ENCODE measurements at regions not wholly inside any gene's neighbourhood (a gene's known extent, or its start where the extent isn't known, plus 50 kb on each side); places are given as distances from the start of the nearest gene placed in this dataset.

DNA sequence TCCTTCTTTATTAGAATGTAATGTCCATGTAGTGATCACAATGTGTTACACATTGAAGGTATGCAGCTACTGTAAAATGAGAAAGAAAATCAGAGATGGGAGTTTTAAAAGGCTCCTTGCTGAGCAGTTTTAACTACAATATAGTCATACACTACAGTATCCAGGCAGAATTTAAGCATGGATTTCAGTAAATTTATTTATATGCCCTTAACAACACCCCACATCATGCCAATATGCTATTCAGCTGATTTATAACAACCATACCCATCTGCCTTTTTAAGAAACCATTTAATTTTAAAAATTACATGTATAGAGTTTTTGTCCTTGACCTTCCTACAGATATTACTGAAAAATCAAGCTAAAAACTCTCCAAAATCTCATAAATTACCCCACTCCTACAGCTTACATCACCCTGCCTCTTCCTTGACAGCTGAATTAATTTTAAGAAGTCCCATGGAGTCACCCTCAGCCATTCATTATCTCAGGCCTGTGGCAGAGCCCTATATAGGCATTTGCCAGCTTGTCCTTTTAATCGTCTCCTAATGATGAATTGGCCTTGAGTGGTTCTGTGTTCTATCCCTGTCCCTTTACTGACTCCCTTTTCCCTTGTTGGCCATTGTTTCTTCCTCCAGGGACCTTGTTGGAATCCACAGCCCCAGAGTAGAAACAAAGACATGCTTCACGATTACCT is 797.6 kb upstream of the ARRDC4 start (continued):
- TF ChIP-seq, protein P1, sequence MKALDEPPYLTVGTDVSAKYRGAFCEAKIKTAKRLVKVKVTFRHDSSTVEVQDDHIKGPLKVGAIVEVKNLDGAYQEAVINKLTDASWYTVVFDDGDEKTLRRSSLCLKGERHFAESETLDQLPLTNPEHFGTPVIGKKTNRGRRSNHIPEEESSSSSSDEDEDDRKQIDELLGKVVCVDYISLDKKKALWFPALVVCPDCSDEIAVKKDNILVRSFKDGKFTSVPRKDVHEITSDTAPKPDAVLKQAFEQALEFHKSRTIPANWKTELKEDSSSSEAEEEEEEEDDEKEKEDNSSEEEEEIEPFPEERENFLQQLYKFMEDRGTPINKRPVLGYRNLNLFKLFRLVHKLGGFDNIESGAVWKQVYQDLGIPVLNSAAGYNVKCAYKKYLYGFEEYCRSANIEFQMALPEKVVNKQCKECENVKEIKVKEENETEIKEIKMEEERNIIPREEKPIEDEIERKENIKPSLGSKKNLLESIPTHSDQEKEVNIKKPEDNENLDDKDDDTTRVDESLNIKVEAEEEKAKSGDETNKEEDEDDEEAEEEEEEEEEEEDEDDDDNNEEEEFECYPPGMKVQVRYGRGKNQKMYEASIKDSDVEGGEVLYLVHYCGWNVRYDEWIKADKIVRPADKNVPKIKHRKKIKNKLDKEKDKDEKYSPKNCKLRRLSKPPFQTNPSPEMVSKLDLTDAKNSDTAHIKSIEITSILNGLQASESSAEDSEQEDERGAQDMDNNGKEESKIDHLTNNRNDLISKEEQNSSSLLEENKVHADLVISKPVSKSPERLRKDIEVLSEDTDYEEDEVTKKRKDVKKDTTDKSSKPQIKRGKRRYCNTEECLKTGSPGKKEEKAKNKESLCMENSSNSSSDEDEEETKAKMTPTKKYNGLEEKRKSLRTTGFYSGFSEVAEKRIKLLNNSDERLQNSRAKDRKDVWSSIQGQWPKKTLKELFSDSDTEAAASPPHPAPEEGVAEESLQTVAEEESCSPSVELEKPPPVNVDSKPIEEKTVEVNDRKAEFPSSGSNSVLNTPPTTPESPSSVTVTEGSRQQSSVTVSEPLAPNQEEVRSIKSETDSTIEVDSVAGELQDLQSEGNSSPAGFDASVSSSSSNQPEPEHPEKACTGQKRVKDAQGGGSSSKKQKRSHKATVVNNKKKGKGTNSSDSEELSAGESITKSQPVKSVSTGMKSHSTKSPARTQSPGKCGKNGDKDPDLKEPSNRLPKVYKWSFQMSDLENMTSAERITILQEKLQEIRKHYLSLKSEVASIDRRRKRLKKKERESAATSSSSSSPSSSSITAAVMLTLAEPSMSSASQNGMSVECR (CRISPR knock-in tag; IDR thresholded peaks at IDR 0.05; ENCODE audit: borderline replicate concordance), result no peak

DNA sequence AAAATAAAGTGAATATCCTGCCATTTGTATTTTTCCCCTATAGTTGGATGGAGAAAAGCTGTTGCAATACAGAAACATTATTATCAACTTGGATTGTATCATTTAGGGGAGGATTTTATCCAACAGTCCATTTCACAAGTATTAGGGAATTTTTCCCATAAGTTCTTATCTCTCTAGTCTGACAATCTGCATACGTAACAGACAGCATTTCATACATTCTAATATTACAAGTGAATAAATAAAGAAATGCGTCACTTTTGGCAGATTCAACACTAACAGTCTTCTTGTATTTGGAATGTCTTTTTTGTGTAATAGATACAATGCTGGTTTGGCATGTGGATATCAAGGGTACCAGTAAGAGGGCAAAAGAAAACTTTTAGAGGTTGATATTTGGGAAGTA is 795.3 kb upstream of the ARRDC4 start:
- no peaks in the 10 kb centered on the region for H3K27me3 Mint-ChIP-seq (ENCODE audit: low read depth)
- H3K4me3 Mint-ChIP-seq, result no peak overlapping the region
- no peak for DNase-seq (ENCODE audit: low spot score)
- H3K9me3 Mint-ChIP-seq, result peaks cover 3% of the 10 kb centered on the region; the same call in 1 of the 2 replicates
- ChIA-PET CTCF (no interaction called here), POLR2A (no interaction called here)
- H3K36me3 Mint-ChIP-seq, result no peaks in the 10 kb centered on the region
- peaks cover 16% of the 10 kb centered on the region for H3K4me1 Mint-ChIP-seq
- TF ChIP-seq, protein P2, sequence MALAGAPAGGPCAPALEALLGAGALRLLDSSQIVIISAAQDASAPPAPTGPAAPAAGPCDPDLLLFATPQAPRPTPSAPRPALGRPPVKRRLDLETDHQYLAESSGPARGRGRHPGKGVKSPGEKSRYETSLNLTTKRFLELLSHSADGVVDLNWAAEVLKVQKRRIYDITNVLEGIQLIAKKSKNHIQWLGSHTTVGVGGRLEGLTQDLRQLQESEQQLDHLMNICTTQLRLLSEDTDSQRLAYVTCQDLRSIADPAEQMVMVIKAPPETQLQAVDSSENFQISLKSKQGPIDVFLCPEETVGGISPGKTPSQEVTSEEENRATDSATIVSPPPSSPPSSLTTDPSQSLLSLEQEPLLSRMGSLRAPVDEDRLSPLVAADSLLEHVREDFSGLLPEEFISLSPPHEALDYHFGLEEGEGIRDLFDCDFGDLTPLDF (CRISPR knock-in tag; IDR thresholded peaks at IDR 0.05), result no peak
- TF ChIP-seq ZNF138 (CRISPR knock-in tag; conservative IDR thresholded peaks at IDR 0.05) (no peak), NR1H2 (CRISPR knock-in tag; IDR thresholded peaks at IDR 0.05) (no peak), ZNF263 (CRISPR knock-in tag; IDR thresholded peaks at IDR 0.05; ENCODE audit: low read depth) (no peak), NFYB (CRISPR knock-in tag; conservative IDR thresholded peaks at IDR 0.05; ENCODE audit: low read depth) (no peak), ETV6 (CRISPR knock-in tag; IDR thresholded peaks at IDR 0.05) (no peak)
- TF ChIP-seq, protein P3, sequence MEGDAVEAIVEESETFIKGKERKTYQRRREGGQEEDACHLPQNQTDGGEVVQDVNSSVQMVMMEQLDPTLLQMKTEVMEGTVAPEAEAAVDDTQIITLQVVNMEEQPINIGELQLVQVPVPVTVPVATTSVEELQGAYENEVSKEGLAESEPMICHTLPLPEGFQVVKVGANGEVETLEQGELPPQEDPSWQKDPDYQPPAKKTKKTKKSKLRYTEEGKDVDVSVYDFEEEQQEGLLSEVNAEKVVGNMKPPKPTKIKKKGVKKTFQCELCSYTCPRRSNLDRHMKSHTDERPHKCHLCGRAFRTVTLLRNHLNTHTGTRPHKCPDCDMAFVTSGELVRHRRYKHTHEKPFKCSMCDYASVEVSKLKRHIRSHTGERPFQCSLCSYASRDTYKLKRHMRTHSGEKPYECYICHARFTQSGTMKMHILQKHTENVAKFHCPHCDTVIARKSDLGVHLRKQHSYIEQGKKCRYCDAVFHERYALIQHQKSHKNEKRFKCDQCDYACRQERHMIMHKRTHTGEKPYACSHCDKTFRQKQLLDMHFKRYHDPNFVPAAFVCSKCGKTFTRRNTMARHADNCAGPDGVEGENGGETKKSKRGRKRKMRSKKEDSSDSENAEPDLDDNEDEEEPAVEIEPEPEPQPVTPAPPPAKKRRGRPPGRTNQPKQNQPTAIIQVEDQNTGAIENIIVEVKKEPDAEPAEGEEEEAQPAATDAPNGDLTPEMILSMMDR (IDR thresholded peaks at IDR 0.05), result no peak
- TF ChIP-seq, protein P4, sequence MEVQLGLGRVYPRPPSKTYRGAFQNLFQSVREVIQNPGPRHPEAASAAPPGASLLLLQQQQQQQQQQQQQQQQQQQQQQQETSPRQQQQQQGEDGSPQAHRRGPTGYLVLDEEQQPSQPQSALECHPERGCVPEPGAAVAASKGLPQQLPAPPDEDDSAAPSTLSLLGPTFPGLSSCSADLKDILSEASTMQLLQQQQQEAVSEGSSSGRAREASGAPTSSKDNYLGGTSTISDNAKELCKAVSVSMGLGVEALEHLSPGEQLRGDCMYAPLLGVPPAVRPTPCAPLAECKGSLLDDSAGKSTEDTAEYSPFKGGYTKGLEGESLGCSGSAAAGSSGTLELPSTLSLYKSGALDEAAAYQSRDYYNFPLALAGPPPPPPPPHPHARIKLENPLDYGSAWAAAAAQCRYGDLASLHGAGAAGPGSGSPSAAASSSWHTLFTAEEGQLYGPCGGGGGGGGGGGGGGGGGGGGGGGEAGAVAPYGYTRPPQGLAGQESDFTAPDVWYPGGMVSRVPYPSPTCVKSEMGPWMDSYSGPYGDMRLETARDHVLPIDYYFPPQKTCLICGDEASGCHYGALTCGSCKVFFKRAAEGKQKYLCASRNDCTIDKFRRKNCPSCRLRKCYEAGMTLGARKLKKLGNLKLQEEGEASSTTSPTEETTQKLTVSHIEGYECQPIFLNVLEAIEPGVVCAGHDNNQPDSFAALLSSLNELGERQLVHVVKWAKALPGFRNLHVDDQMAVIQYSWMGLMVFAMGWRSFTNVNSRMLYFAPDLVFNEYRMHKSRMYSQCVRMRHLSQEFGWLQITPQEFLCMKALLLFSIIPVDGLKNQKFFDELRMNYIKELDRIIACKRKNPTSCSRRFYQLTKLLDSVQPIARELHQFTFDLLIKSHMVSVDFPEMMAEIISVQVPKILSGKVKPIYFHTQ (CRISPR knock-in tag; IDR thresholded peaks at IDR 0.05), result no peak
- TF ChIP-seq, protein P5, sequence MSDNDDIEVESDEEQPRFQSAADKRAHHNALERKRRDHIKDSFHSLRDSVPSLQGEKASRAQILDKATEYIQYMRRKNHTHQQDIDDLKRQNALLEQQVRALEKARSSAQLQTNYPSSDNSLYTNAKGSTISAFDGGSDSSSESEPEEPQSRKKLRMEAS (CRISPR knock-in tag; IDR thresholded peaks at IDR 0.05), result no peak
- TF ChIP-seq, protein P6, sequence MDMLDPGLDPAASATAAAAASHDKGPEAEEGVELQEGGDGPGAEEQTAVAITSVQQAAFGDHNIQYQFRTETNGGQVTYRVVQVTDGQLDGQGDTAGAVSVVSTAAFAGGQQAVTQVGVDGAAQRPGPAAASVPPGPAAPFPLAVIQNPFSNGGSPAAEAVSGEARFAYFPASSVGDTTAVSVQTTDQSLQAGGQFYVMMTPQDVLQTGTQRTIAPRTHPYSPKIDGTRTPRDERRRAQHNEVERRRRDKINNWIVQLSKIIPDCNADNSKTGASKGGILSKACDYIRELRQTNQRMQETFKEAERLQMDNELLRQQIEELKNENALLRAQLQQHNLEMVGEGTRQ (CRISPR knock-in tag; IDR thresholded peaks at IDR 0.05), result no peak
- TF ChIP-seq, protein P7, sequence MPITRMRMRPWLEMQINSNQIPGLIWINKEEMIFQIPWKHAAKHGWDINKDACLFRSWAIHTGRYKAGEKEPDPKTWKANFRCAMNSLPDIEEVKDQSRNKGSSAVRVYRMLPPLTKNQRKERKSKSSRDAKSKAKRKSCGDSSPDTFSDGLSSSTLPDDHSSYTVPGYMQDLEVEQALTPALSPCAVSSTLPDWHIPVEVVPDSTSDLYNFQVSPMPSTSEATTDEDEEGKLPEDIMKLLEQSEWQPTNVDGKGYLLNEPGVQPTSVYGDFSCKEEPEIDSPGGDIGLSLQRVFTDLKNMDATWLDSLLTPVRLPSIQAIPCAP (CRISPR knock-in tag; IDR thresholded peaks at IDR 0.05), result no peak
- TF ChIP-seq, protein P8, sequence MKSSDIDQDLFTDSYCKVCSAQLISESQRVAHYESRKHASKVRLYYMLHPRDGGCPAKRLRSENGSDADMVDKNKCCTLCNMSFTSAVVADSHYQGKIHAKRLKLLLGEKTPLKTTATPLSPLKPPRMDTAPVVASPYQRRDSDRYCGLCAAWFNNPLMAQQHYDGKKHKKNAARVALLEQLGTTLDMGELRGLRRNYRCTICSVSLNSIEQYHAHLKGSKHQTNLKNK (CRISPR knock-in tag; IDR thresholded peaks at IDR 0.05), result no peak
- TF ChIP-seq, protein P9, sequence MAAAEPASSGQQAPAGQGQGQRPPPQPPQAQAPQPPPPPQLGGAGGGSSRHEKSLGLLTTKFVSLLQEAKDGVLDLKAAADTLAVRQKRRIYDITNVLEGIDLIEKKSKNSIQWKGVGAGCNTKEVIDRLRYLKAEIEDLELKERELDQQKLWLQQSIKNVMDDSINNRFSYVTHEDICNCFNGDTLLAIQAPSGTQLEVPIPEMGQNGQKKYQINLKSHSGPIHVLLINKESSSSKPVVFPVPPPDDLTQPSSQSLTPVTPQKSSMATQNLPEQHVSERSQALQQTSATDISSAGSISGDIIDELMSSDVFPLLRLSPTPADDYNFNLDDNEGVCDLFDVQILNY (CRISPR knock-in tag; IDR thresholded peaks at IDR 0.05), result no peak
- H3K27ac Mint-ChIP-seq, result no peak overlapping the region
- ATAC-seq, result no peak

Measured in WTC11 (cell line).